Sigmoid colon (tissue), 6 donors: ENCODE measurements at regions not wholly inside any gene's neighbourhood (a gene's known extent, or its start where the extent isn't known, plus 50 kb on each side); places are given as distances from the start of the nearest gene placed in this dataset.

ENCODE experiments used
- DNase-seq: peaks from one replicate; pipeline ENCODE4 v3.0.0-alpha.2; 2019
- H3K27ac ChIP-seq, 4 donors: fragments of 200-600 bp; sonication (generic); one replicate each; pipeline ENCODE4 v1.5.1; 2016 to 2019; ENCODE audit warnings: mild to moderate bottlenecking in 1 of 4
- H3K27me3 ChIP-seq, 3 donors: fragments of 200-600 bp; sonication (generic); one replicate each; pipeline ENCODE4 v1.5.1; 2019; ENCODE audit warnings: mild to moderate bottlenecking in 1 of 3
- H3K36me3 ChIP-seq, 4 donors: fragments of 200-600 bp; sonication (generic); one replicate each; pipeline ENCODE4 v1.5.1; 2016 to 2019
- H3K4me1 ChIP-seq, 4 donors: fragments of 200-600 bp; sonication (generic); one replicate each; pipeline ENCODE4 v1.5.1; 2017 to 2019
- H3K4me3 ChIP-seq, 4 donors: fragments of 200-600 bp; sonication (generic); one replicate each; pipeline ENCODE4 v1.5.1; 2017 to 2019; ENCODE audit warnings: mild to moderate bottlenecking in 2 of 4, moderate library complexity in 1 of 4
- H3K9me3 ChIP-seq, 4 donors: fragments of 200-600 bp in 3 of 4; sonication (generic) in 3 of 4; one replicate each; pipeline versions ENCODE4 v1.5.1 to v1.6.1; 2013 to 2019
- CTCF ChIP-seq, 4 experiments: fragments of 450-650 bp in 3 of 4; fragments of 200-600 bp in 1 of 4; IDR thresholded peaks; one replicate each; pipeline ENCODE4 v1.5.1; 2016 to 2019; ENCODE audit warnings: antibody characterized with exemption in 4 of 4, mild to moderate bottlenecking in 3 of 4, moderate library complexity in 2 of 4
- EP300 ChIP-seq, 4 donors: sonication (generic); formaldehyde crosslinking; IDR thresholded peaks; one replicate each; pipeline ENCODE4 v1.6.1; 2017; ENCODE audit warnings: antibody characterized with exemption in 4 of 4
- POLR2A ChIP-seq, 2 donors: fragments of 450-650 bp; IDR thresholded peaks; one replicate each; pipeline ENCODE4 v1.6.1; 2016; ENCODE audit warnings: antibody characterized with exemption in 2 of 2, mild to moderate bottlenecking in 2 of 2, moderate library complexity in 2 of 2
- POLR2AphosphoS5 ChIP-seq, 4 donors: sonication (generic); formaldehyde crosslinking; IDR thresholded peaks; one replicate each; pipeline ENCODE4 v1.6.1; 2017; ENCODE audit warnings: antibody characterized with exemption in 4 of 4
- WGBS, 2 donors: extraction: QIAGEN DNeasy Blood & Tissue Kit; methylation state at CpG; one replicate each; pipeline ENCODE4 v1.1.7; 2013; 5-methylcytosine and 5-hydroxymethylcytosine counted together
- intact Hi-C: fragments of 100-400 bp; cut with DNase I; formaldehyde crosslinking; loops from one replicate; pipeline ENCODE4 v1.15.1; 2023
- donor health status: healthy with polysubstance abuse.
- donor health status: healthy.

GRCh38 chr4:62161446-62161845 is 961.3 kb downstream of the ADGRL3 start:
- Histone ChIP-seq H3K9me3 (no peaks in the 10 kb centered on the region), H3K36me3 (no peaks in the 10 kb centered on the region), H3K4me3 (no peak overlapping the region), H3K4me1 (no peaks in the 10 kb centered on the region), H3K27ac (no peak overlapping the region), H3K27me3 (no peaks in the 10 kb centered on the region)
- TF ChIP-seq POLR2A (IDR thresholded peaks at IDR 0.05) (no peak), CTCF (IDR thresholded peaks at IDR 0.05) (no peak), EP300 (IDR thresholded peaks at IDR 0.05) (no peak), POLR2AphosphoS5 (IDR thresholded peaks at IDR 0.05) (no peak)
- WGBS, 2 donors: 81 to 82% methylated on average over 2 of the region's 2 CpGs
- no peak for DNase-seq
- intact Hi-C loops: no loop called here

GRCh38 chr4:62159876-62160275 is 959.8 kb downstream of the ADGRL3 start:
- no peaks in the 10 kb centered on the region for H3K4me1 ChIP-seq
- intact Hi-C loops: no loop called here
- no peaks in the 10 kb centered on the region for H3K9me3 ChIP-seq
- no peak overlapping the region for H3K27ac ChIP-seq
- no peak for TF ChIP-seq POLR2A (IDR thresholded peaks at IDR 0.05)
- TF ChIP-seq CTCF (IDR thresholded peaks at IDR 0.05): no peak
- TF ChIP-seq POLR2AphosphoS5 (IDR thresholded peaks at IDR 0.05): no peak
- no peak for TF ChIP-seq EP300 (IDR thresholded peaks at IDR 0.05)
- 65 to 87% methylated on average over 4 of the region's 4 CpGs for WGBS, 2 donors
- H3K27me3 ChIP-seq: no peaks in the 10 kb centered on the region
- no peaks in the 10 kb centered on the region for H3K36me3 ChIP-seq
- no peak for DNase-seq
- no peak overlapping the region for H3K4me3 ChIP-seq

- Histone ChIP-seq H3K9me3 (no peaks in the 10 kb centered on the region), H3K27me3 (no peaks in the 10 kb centered on the region), H3K36me3 (no peaks in the 10 kb centered on the region), H3K27ac (no peak overlapping the region), H3K4me3 (no peak overlapping the region), H3K4me1 (no peaks in the 10 kb centered on the region)
- 24 to 51% methylated on average over 1 of the region's 1 CpG for WGBS, 2 donors
- TF ChIP-seq POLR2A (IDR thresholded peaks at IDR 0.05) (no peak), EP300 (IDR thresholded peaks at IDR 0.05) (no peak), POLR2AphosphoS5 (IDR thresholded peaks at IDR 0.05) (no peak), CTCF (IDR thresholded peaks at IDR 0.05) (no peak)
- intact Hi-C loops: no loop called here
- no peak for DNase-seq
These were observed 959.2 kb downstream of the ADGRL3 start for GRCh38 chr4:62159306-62159705.

DNA sequence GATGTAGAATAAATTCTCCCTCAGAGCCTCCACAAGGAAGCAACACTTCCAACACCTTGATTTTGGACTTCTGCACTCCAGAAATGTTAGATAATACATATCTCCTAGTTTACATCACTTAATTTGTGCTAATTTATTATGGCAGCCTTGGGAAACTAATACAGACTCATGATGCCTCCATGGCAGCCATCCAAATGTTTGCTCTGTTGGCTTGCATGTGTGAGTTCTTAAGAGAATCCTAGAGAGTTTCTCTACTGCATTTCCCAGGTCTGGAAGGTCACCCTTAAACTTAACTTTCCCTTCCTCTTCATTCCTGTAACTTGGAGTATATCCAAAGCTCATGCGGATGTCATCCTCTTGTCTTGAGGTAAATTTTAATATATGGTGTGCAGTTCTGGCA is 956.1 kb downstream of the ADGRL3 start:
- TF ChIP-seq CTCF (IDR thresholded peaks at IDR 0.05): no peak
- no peak for TF ChIP-seq EP300 (IDR thresholded peaks at IDR 0.05)
- intact Hi-C loops: no loop called here
- no peaks in the 10 kb centered on the region for H3K36me3 ChIP-seq
- no peaks in the 10 kb centered on the region for H3K4me1 ChIP-seq
- H3K9me3 ChIP-seq: no peaks in the 10 kb centered on the region
- WGBS, 2 donors: 87 to 94% methylated on average over 1 of the region's 1 CpG
- DNase-seq: no peak
- no peak overlapping the region for H3K4me3 ChIP-seq
- H3K27me3 ChIP-seq: no peaks in the 10 kb centered on the region
- no peak overlapping the region for H3K27ac ChIP-seq

DNA sequence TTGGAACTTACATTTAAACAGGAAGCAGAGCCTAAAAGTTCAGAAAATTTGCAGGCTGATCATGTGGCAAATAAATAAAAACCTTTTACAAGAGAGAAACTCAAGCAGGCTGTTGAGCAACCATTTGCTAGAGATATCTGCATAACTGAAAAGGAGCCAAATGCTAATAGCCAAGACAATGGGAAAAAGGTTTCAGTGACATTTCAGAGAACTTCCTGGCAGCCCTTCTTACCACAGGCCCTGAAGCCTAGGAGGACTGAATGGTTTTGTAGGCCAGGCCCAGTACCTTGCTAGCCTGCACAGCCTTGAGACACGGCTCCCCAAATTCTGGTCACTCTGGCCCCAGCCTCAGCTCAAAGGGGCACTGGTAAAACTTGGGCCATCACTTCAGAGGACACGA is 945.1 kb downstream of the ADGRL3 start:
- 70 to 86% methylated on average over 2 of the region's 2 CpGs for WGBS, 2 donors
- intact Hi-C loops: no loop called here
- TF ChIP-seq POLR2A (IDR thresholded peaks at IDR 0.05): no peak
- TF ChIP-seq POLR2AphosphoS5 (IDR thresholded peaks at IDR 0.05): no peak
- TF ChIP-seq CTCF (IDR thresholded peaks at IDR 0.05): no peak
- no peak for TF ChIP-seq EP300 (IDR thresholded peaks at IDR 0.05)
- Histone ChIP-seq H3K9me3 (no peaks in the 10 kb centered on the region), H3K27me3 (no peaks in the 10 kb centered on the region), H3K4me3 (no peak overlapping the region), H3K27ac (no peak overlapping the region), H3K4me1 (no peaks in the 10 kb centered on the region), H3K36me3 (no peaks in the 10 kb centered on the region)
- DNase-seq: no peak
